Activated CD8-positive, alpha-beta memory T cell treated with anti-CD3 and anti-CD28 coated beads for 24 hours (primary cell): ENCODE measurements at regions not wholly inside any gene's neighbourhood (a gene's known extent, or its start where the extent isn't known, plus 50 kb on each side); places are given as distances from the start of the nearest gene placed in this dataset.
"Not testable (repeated sequence)": the region's sequence is repeated elsewhere in the genome, so short reads cannot be mapped to it uniquely, and the experiment has no call there.

Experiments
- DNase-seq: peaks from one replicate; pipeline ENCODE4 v3.0.0-alpha.2; 2020

DNA sequence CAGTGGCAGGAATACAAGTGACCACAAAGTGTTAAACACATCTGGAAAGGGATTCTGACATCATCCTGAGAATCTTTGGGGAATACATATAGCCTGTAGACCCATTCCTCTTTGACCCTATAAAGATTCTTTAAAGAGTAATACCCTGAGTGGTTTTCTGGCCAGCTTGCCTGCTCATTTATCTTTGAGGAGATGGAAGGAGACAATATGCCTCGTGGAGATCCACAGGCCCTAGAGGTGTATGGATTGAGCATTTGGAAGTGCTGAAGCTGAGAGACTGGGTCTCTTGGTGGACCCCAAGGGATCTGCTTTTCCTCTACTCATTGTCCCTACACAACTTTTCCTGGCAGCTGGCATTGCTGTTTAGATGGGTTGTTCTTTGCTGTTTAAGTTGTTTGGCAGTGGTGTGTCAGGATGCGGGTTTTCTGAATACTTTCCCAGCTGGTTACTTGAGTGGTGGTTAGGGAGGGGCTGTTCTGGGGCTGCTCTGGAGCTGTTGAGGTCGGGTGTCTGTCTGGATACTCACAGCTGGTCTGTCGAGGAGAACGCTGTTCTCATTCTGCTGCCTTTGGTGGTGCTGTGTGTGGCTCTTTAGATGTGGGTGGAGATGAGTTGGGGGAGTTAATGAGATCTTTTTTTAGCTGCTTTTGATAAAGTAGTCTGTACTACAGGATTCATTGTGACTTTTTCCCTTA lies 50.1 kb upstream of the FAM72C start:
- not testable (repeated sequence) for DNase-seq
